H9 (cell line): ENCODE measurements at regions not wholly inside any gene's neighbourhood (a gene's known extent, or its start where the extent isn't known, plus 50 kb on each side); places are given as distances from the start of the nearest gene placed in this dataset.

Experiments
- DNase-seq: peaks from one replicate; pipeline ENCODE4 v3.0.0-alpha.2; 2017
- H2AFZ ChIP-seq: one replicate; pipeline ENCODE4 v1.6.1; 2013; ENCODE audit warnings: mild to moderate bottlenecking, low read length, control low read depth, moderate library complexity
- H2AK5ac ChIP-seq: 2 replicates; pipeline ENCODE4 v1.6.1; 2013; ENCODE audit warnings: low read length, control low read depth, mixed read lengths; ENCODE audit not compliant: insufficient read length
- H2BK120ac ChIP-seq: one replicate; pipeline ENCODE4 v1.6.1; 2013; ENCODE audit warnings: low read depth, mild to moderate bottlenecking, low read length, control low read depth, inconsistent platforms; ENCODE audit not compliant: poor library complexity, severe bottlenecking
- H2BK12ac ChIP-seq: 2 replicates; pipeline ENCODE4 v1.6.1; 2013; ENCODE audit warnings: low read length, control low read depth, mixed read lengths, low read depth; ENCODE audit not compliant: insufficient read length
- H2BK15ac ChIP-seq: 2 replicates; pipeline ENCODE4 v1.6.1; 2013; ENCODE audit warnings: low read depth, low read length, control low read depth
- H2BK20ac ChIP-seq: one replicate; pipeline ENCODE4 v1.6.1; 2013; ENCODE audit warnings: low read depth, mild to moderate bottlenecking, low read length, control low read depth, inconsistent platforms; ENCODE audit not compliant: poor library complexity, severe bottlenecking
- H2BK5ac ChIP-seq: 2 replicates; pipeline ENCODE4 v1.6.1; 2013; ENCODE audit warnings: low read length, control low read depth, mixed read lengths; ENCODE audit not compliant: insufficient read length
- H3K14ac ChIP-seq: 2 replicates; pipeline ENCODE4 v1.6.1; 2013; ENCODE audit warnings: low read length, control low read depth; ENCODE audit not compliant: insufficient read depth
- H3K18ac ChIP-seq: 2 replicates; pipeline ENCODE4 v1.6.1; 2013; ENCODE audit warnings: low read depth, mild to moderate bottlenecking, mixed read lengths, low read length, control low read depth; ENCODE audit not compliant: insufficient read length
- H3K23ac ChIP-seq: 2 replicates; pipeline ENCODE4 v1.6.1; 2013; ENCODE audit warnings: low read length, control low read depth, mixed read lengths, low read depth; ENCODE audit not compliant: insufficient read length
- H3K23me2 ChIP-seq: 2 replicates; pipeline ENCODE4 v1.6.1; 2013; ENCODE audit warnings: low read depth, mild to moderate bottlenecking, mixed read lengths, low read length, control low read depth; ENCODE audit not compliant: insufficient read length, poor library complexity, severe bottlenecking
- H3K27ac ChIP-seq: 2 replicates; pipeline ENCODE4 v1.5.1; 2013; ENCODE audit warnings: low read length, control low read depth, mixed read lengths, low read depth; ENCODE audit not compliant: insufficient read length
- H3K27me3 ChIP-seq: 2 replicates; pipeline ENCODE4 v1.6.1; 2013; ENCODE audit warnings: low read length, control low read depth, inconsistent platforms; ENCODE audit not compliant: insufficient read depth
- H3K4ac ChIP-seq: 2 replicates; pipeline ENCODE4 v1.6.1; 2013; ENCODE audit warnings: low read depth, mild to moderate bottlenecking, control low read depth, inconsistent platforms, low read length, moderate library complexity
- H3K4me1 ChIP-seq: 2 replicates; pipeline ENCODE4 v1.6.1; 2013; ENCODE audit warnings: low read length, control low read depth, inconsistent platforms; ENCODE audit not compliant: insufficient read depth
- H3K4me2 ChIP-seq: 2 replicates; pipeline ENCODE4 v1.6.1; 2013; ENCODE audit warnings: low read length, control low read depth, mixed read lengths; ENCODE audit not compliant: insufficient read length, insufficient read depth
- H3K56ac ChIP-seq: 2 replicates; pipeline ENCODE4 v1.6.1; 2013; ENCODE audit warnings: low read depth, mild to moderate bottlenecking, mixed read lengths, low read length, control low read depth; ENCODE audit not compliant: insufficient read length
- H3K79me1 ChIP-seq: 2 replicates; pipeline ENCODE4 v1.6.1; 2013; ENCODE audit warnings: low read depth, mild to moderate bottlenecking, moderate library complexity, low read length, control low read depth, inconsistent platforms; ENCODE audit not compliant: insufficient read depth, poor library complexity, severe bottlenecking
- H3K79me2 ChIP-seq: 2 replicates; pipeline ENCODE4 v1.6.1; 2013; ENCODE audit warnings: low read length, control low read depth, inconsistent platforms; ENCODE audit not compliant: insufficient read depth
- H3K9ac ChIP-seq: 2 replicates; pipeline ENCODE4 v1.6.1; 2013; ENCODE audit warnings: low read length, control low read depth, mixed read lengths; ENCODE audit not compliant: insufficient read length; ENCODE audit errors: extremely low read depth
- H3K9me3 ChIP-seq: one replicate; pipeline ENCODE4 v1.6.1; 2013; ENCODE audit warnings: low read depth, low read length, inconsistent platforms; ENCODE audit not compliant: control insufficient read depth
- H3T11ph ChIP-seq: one replicate; pipeline ENCODE4 v1.6.1; 2013; ENCODE audit warnings: mild to moderate bottlenecking, low read length, control low read depth, inconsistent platforms
- H4K20me1 ChIP-seq: one replicate; pipeline ENCODE4 v1.6.1; 2013; ENCODE audit not compliant: control insufficient read depth, insufficient read length, insufficient read depth
- H4K5ac ChIP-seq: 2 replicates; pipeline ENCODE4 v1.6.1; 2013; ENCODE audit warnings: low read depth, mild to moderate bottlenecking, mixed read lengths, low read length, control low read depth; ENCODE audit not compliant: insufficient read length
- H4K8ac ChIP-seq: replicated peaks from 2 replicates; pipeline ENCODE4 v1.6.1; 2013; ENCODE audit warnings: low read length, control low read depth, mixed read lengths, low read depth; ENCODE audit not compliant: insufficient read length
- H4K91ac ChIP-seq: 2 replicates; pipeline ENCODE4 v1.6.1; 2013; ENCODE audit warnings: low read depth, mild to moderate bottlenecking, moderate library complexity, mixed read lengths, low read length, control low read depth; ENCODE audit not compliant: insufficient read length
- H3K27ac Mint-ChIP-seq, 3 experiments: 2 replicates in 2 of 3; 3 replicates in 1 of 3; pipeline ENCODE4 v1.8.0; 2020 to 2021; ENCODE audit warnings: mixed read lengths in 3 of 3, mild to moderate bottlenecking in 1 of 3, moderate library complexity in 1 of 3
- H3K27me3 Mint-ChIP-seq: 2 replicates; pipeline ENCODE4 v1.8.0; 2021; ENCODE audit warnings: low read depth, mild to moderate bottlenecking, moderate library complexity, mixed read lengths
- H3K36me3 Mint-ChIP-seq, 3 experiments: 2 replicates in 2 of 3; 3 replicates in 1 of 3; pipeline ENCODE4 v1.8.0; 2020 to 2021; ENCODE audit warnings: low read depth in 3 of 3, mixed read lengths in 3 of 3; ENCODE audit not compliant: insufficient read depth in 1 of 3
- H3K4me1 Mint-ChIP-seq, 2 experiments: 2 replicates each; pipeline ENCODE4 v1.8.0; 2020; ENCODE audit warnings: mixed read lengths in 2 of 2
- H3K4me3 Mint-ChIP-seq, 2 experiments: 2 replicates in 1 of 2; 3 replicates in 1 of 2; pipeline ENCODE4 v1.8.0; 2020 to 2021; ENCODE audit warnings: mild to moderate bottlenecking in 2 of 2, mixed read lengths in 2 of 2, moderate library complexity in 1 of 2
- H3K9me3 Mint-ChIP-seq, 2 experiments: 2 replicates in 1 of 2; 3 replicates in 1 of 2; pipeline ENCODE4 v1.8.0; 2020; ENCODE audit warnings: mild to moderate bottlenecking in 2 of 2, mixed read lengths in 2 of 2, moderate library complexity in 1 of 2
- WGBS: extraction: QIAGEN DNeasy Blood & Tissue Kit; methylation state at CpG from one replicate; pipeline ENCODE4 v1.1.7; 2013; ENCODE audit warnings: missing lambda C conversion rate, low lambda C conversion rate, mixed read lengths; ENCODE audit not compliant: insufficient read length; ENCODE audit errors: extremely low coverage; 5-methylcytosine and 5-hydroxymethylcytosine counted together
- TF ChIP-seq, protein P1 (sequence below): fragments of 200-600 bp; sonication (generic); conservative IDR thresholded peaks from 3 replicates; pipeline ENCODE4 v1.8.0; 2021; ENCODE audit warnings: antibody characterized with exemption, mild to moderate bottlenecking

GRCh38 chr13:106129993-106130392, 405.5 kb downstream of the EFNB2 start:
- TF ChIP-seq, protein P1, sequence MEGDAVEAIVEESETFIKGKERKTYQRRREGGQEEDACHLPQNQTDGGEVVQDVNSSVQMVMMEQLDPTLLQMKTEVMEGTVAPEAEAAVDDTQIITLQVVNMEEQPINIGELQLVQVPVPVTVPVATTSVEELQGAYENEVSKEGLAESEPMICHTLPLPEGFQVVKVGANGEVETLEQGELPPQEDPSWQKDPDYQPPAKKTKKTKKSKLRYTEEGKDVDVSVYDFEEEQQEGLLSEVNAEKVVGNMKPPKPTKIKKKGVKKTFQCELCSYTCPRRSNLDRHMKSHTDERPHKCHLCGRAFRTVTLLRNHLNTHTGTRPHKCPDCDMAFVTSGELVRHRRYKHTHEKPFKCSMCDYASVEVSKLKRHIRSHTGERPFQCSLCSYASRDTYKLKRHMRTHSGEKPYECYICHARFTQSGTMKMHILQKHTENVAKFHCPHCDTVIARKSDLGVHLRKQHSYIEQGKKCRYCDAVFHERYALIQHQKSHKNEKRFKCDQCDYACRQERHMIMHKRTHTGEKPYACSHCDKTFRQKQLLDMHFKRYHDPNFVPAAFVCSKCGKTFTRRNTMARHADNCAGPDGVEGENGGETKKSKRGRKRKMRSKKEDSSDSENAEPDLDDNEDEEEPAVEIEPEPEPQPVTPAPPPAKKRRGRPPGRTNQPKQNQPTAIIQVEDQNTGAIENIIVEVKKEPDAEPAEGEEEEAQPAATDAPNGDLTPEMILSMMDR = no peak
- H3K9ac ChIP-seq = no peak overlapping the region
- no peak overlapping the region for H3K14ac ChIP-seq
- H3K36me3 Mint-ChIP-seq = peaks cover 17 to 33% (median 25%) of the 10 kb centered on the region in 3 experiments
- no peak overlapping the region for H3K56ac ChIP-seq
- H3K4me2 ChIP-seq = no peak overlapping the region
- no peaks in the 10 kb centered on the region for H3K79me1 ChIP-seq
- no peaks in the 10 kb centered on the region for H3K27me3 ChIP-seq
- no peak overlapping the region for H3K27ac Mint-ChIP-seq
- no peak overlapping the region for H2AK5ac ChIP-seq
- H3T11ph ChIP-seq = no peak overlapping the region
- no peak overlapping the region for H2BK5ac ChIP-seq
- no peaks in the 10 kb centered on the region for H3K4me1 Mint-ChIP-seq
- DNase-seq = no peak
- no peak overlapping the region for H3K27ac ChIP-seq
- peaks cover 1% of the 10 kb centered on the region; the same call in 1 of the 2 replicates for H3K27me3 Mint-ChIP-seq
- no peak overlapping the region for H3K4me3 Mint-ChIP-seq
- H2BK15ac ChIP-seq = no peak overlapping the region
- H2BK12ac ChIP-seq = no peak overlapping the region
- H3K23me2 ChIP-seq = no peaks in the 10 kb centered on the region
- no peak overlapping the region for H3K18ac ChIP-seq
- no peak overlapping the region for H4K91ac ChIP-seq
- WGBS = no CpG with 5 or more reads among the region's 2 CpGs
- H4K20me1 ChIP-seq = no peaks in the 10 kb centered on the region
- H4K5ac ChIP-seq = no peak overlapping the region
- H3K79me2 ChIP-seq = no peaks in the 10 kb centered on the region
- no peaks in the 10 kb centered on the region for H3K9me3 ChIP-seq
- no peak overlapping the region for H3K4ac ChIP-seq
- peaks cover 27 to 36% of the 10 kb centered on the region in 2 experiments for H3K9me3 Mint-ChIP-seq
- H2AFZ ChIP-seq = no peak overlapping the region
- no peak overlapping the region for H3K23ac ChIP-seq
- H3K4me1 ChIP-seq = no peaks in the 10 kb centered on the region
- H4K8ac ChIP-seq = no peak overlapping the region
- no peak overlapping the region for H2BK20ac ChIP-seq
- H2BK120ac ChIP-seq = no peak overlapping the region
